ENCODE measurements at regions not wholly inside any gene's neighbourhood (a gene's known extent, or its start where the extent isn't known, plus 50 kb on each side); places are given as distances from the start of the nearest gene placed in this dataset.

- no peak for TF ChIP-seq POLR2A (IDR thresholded peaks at IDR 0.05)
- no peak for TF ChIP-seq CTCF (IDR thresholded peaks at IDR 0.05)
Observed at GRCh38 chr3:110519071-110519470, 552.5 kb upstream of the NECTIN3 start.
